ENCODE measurements at regions not wholly inside any gene's neighbourhood (a gene's known extent, or its start where the extent isn't known, plus 50 kb on each side); places are given as distances from the start of the nearest gene placed in this dataset.

- no peak for TF ChIP-seq CTCF (IDR thresholded peaks at IDR 0.05 in 8 of 11, conservative IDR thresholded peaks at IDR 0.05 in 3 of 11)
- TF ChIP-seq POLR2AphosphoS5 (IDR thresholded peaks at IDR 0.05) = no peak
Observed at GRCh38 chr11:45463541-45463940, 177.4 kb upstream of the SYT13 start.
